Hematopoietic multipotent progenitor cell treated with erythropoietin and hydrocortisone succinate and interleukin-3 and kit ligand, for 4 days (in vitro differentiated cells): ENCODE measurements at regions not wholly inside any gene's neighbourhood (a gene's known extent, or its start where the extent isn't known, plus 50 kb on each side); places are given as distances from the start of the nearest gene placed in this dataset.
A peak's percentile ranks its signal among the peaks of the same experiment; 100 is the strongest.
"Not testable (repeated sequence)": the region's sequence is repeated elsewhere in the genome, so short reads cannot be mapped to it uniquely, and the experiment has no call there.

Source experiments
- DNase-seq: peaks from one replicate; pipeline ENCODE4 v3.0.0-alpha.2; 2015

DNA sequence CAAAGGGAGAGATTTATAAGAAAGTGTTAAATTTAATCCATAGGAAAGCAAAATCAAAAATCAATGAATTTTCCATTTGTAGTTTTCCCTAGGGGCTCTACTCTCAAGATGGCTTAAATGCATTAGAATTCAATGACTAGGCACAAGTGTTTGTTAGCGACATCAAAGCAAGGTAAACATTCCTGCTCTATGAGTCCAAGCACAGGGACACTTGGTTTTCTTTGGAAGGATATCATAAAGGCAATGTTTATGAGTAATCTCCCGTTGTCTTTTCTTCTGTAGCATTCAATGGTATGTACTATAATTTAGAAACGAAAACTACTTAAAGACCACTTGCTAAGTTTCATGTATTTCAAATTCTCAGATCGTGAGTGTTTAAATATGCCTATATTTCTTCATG is 54.8 kb upstream of the ZNF717 start:
- not testable (repeated sequence) for DNase-seq

DNA sequence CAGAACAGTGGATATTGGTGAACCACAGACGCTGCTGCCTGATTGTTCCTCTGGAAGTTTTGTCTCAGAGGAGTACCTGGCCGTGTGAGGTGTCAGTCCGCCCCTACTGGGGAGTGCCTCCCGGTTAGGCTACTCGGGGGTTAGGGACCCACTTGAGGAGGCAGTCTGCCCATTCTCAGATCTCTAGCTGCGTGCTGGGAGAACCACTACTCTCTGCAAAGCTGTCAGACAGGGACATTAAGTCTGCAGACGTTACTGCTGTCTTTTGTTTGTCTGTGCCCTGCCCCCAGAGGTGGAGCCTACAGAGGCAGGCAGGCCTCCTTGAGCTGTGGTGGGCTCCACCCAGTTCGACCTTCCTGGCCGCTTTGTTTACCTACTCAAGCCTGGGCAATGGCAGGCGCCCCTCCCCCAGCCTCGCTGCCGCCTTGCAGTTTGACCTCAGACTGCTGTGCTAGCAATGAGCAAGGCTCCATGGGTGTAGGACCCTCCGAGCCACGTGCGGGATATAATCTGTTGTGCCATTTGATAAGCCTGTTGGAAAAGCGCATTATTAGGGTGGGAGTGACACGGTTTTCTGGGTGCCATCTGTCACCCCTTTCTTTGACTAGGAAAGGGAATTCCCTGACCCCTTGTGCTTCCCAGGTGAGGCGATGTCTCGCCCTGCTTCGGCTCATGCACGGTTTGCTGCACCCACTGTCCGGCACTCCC is 65.1 kb upstream of the ZNF717 start:
- DNase-seq: not testable (repeated sequence)

DNA sequence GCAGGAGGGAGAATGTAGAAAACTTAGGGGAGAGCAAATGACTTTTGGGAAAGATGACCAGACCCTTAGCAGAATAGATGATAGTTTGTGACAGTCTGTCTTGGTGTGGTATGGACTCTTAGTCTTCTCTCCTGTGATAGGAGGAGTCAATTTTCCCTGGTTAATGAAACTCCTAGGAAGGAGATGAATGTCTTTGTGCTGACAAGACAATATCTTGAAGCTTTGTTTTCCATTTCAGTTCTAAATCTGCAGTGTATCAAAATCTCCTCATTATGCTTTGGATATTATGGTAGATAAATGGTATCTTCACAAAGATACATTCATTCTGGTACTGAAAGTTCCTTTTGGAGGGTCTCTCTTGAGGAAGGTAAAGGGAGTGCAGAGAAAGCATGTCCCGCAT is 77.8 kb upstream of the ZNF717 start:
- DNase-seq: no peak

DNA sequence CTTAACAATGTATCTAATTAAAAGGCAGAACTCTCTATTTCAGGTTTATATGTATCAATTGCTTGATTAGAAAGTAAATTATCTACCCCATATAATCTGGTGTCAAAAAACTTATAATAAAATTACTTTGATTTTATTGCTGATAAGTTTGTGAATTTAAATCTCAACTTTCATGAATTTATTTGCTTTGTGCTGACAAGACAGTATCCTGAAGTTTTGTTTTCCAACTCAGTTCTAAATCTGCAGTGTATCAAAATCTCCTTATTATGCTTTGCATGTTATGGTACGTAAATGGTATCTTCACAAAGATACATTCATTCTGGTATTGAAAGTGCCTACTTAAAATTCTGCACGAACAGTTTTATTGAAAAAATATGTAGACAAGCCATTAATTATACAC is 78.5 kb upstream of the ZNF717 start:
- DNase-seq: no peak

DNA sequence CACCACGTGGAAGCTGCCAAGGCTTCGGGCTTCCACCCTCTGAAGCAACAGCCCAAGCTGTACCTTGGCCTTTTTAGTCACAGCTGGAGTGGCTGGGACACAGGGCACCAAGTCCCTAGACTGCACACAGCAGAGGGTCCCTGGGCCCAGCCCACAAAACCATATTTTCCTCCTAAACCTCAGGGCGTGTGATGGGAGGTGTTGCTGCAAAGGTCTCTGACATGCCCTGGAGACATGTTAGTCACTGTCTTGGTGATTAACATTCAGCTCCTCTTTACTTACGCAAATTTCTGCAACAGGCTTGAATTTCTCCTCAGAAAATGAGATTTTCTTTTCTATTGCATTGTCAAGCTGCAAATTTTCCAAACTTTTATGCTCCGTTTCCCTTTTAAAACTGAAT is 98.4 kb upstream of the ZNF717 start:
- not testable (repeated sequence) for DNase-seq

DNA sequence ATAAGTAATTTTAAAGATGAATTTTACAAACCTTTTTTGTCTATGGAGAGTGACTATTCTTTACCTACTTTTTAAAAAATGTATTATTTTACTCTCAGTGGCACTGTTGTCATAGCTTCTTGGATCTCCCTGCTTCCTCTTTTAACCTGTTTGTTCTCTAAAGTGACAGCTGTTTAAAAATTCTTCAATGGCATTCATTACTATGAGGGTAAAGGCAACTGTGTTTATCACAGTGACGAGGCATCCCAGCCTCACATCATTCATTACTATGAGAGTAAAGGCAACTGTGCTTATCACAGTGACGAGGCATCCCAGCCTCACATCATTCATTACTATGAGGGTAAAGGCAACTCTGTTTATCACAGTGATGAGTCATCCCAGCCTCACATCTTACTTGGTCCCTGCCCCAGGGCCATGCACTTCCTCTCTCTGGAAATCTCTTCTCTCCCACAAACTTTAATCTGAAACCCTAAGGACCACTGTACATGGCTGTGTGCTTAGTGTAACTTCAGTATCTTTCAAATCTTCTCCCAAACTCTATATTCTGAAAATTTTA is 101.7 kb upstream of the ZNF717 start:
- no peak for DNase-seq

DNA sequence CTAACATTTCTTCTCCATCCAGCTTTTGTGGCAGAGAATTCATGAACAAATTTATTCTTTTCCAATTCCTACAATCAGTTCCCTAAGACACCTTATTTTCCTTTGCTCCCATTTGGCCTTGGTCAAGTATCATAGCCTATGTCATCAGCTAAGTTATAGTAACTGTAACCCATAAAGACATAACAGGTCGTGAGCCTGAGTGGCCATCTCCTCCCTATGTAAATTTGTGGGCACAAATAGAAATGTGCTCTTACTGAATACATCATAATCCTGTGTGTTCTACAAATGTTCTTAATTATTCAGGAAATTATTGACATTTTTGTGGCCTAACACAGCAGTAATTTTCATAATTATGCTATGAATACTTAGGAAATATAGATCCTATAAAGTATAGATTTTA is 108.9 kb upstream of the ZNF717 start:
- no peak for DNase-seq

DNA sequence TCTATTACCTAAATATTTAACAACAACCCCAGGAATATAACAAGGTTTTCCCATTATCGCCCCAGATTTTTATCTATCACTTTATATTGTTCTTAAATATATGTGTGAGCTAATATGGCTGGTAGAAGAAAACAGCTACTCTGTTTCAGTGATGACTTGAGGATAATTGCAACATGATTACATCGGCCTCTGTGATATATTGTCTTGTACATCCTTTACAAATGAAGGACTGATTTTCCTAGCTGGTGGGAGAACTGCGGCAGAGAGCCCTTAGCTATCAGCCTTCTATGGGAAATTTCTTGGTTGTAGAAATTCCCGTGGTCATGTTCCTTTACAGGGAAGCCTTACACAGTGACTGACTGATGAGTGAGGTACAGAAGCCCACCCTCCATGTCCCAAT is 110.9 kb upstream of the ZNF717 start:
- DNase-seq: no peak

DNA sequence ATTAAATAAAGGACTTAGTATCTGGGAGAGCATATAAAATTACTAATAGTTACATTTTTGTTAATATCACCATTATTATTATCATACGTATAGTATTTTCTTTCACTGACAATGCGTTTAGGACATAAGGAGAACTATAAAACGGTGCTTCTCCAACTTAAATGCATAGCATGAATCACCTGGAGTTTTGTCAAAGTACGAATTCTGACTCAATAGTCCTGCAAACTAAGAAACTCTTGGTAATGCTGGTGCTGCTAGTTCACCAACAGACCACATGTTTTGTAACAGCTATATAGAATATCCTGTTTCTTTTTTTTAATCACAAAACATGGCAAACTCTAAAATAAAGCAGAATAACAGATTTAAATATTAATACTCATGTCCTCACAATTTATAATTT is 116.1 kb upstream of the ZNF717 start:
- not testable (repeated sequence) for DNase-seq

DNA sequence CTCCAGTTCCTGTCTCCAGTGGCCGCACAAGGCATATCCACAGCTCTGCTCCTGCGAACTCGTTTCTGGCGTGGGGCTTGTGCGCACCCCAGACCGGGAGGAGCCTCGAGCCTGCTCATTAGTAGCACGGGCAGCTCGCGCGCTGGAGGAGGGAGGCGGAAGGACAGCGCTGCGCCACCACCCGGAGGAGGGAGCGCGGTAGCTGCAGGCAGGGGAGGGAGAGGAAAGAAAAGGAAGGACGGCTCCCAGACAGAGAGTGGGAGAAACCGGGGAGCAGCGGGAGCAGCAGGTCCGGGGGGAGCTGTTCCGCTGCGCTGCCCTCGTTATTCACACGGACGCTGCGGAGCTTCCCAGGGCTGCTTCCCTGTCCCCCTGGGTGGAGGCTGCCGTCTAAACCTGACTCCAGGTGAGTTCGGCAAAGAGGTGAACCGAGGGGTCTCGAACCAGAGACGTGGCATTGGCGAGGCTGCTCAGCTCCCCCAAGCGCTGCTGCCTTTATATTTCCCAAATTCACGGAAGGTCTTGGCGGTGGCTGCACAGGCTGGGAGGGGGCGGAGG is 121.3 kb upstream of the ZNF717 start:
- peak; percentile 4 for DNase-seq

DNA sequence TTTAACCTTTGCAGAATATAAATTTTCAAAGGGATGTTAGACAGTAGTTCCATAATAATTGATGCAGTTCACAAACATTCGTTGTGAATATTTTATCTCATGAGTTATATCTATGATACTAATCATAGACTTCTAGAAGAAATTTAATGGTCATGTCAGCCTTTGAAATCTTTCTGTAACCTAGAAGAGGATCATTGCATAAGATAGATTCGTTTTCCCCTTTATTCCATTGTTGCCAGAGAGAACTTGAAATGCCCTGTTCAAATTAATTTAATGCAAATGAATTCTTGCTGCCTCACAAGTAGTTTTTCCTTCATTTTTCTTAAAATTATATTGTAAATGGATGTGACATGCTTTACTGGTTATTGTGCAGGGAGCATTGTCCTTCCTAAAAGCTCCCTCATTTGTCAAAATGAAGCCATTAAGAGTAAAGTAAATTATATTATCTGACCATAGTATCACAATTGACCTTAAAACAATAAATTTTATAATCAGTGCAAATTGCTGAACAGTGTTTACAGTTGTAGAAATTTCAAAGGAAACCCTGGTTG is 128.5 kb upstream of the ZNF717 start:
- no peak for DNase-seq

DNA sequence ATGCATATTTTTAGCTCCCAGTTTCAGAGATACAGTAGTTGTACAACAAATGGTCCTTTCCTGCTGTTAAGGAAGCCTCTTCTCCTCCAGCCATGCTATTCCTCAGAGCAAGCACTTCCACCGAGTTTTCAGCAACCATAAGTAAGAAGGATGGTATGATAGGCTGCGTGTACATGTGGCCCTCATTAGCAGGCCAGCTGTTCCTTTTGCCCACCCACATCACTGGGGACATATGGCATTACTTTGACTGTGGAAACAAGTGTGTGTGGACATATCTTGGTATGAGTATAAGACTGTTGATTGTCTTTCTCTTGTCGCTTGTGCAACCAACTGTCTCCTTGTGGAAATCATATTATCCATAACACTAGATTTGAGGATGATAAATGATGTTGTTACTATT is 129.4 kb upstream of the ZNF717 start:
- not testable (repeated sequence) for DNase-seq

DNA sequence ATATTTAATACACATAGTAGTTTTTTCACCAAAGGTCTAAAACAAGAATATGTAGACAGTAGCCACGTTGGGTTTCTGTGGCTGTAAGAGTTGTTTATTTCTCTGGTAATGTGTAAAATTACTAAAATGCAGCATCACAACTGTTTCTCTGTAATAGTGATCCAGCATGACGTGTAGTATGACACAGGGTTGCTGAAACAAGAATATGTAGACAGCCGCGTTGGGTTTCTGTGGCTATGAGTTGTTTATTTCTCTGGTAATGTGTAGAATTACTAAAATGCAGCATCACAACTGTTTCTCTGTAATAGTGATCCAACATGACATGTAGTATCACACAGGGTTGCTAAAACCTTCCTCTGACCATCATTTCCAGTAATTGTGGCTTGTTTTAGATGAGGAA is 153.6 kb upstream of the ZNF717 start:
- DNase-seq: no peak

DNA sequence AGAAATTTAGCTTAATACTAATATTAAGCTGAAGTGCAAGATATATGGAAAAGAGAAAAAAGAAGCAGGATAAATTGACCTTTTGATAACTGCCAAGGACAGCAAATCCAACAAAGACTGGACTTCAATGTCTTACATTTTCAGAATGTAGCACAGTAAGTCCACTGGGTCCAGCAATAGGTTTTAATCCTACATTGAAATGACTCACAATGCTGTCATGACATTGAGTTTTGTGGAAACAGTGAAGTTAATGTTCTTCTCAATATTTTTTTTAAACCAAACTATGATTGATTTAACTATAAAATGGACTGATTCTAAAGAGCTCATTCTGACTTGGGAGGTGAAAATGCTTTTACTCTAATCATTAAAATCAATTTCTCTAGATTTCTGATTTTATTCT is 166.6 kb upstream of the ZNF717 start:
- no peak for DNase-seq

DNA sequence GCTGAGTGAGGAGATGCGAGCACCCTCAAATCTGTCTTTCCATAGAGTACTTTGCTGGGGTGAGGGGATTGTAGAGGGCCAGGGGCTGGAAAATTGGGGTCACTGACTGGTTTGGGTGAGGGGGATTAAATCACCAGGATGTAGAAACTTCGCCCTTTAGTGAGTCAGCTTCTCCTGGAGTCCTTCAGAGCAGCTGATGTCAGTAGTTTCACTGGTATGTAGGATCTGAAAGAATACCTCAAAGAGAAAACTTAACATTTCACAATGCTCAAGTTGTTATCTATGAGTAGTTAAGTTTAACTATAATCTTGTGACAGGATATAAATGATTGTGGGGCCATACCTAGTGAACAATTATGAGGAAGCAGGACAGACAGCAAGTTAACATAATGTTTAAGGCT is 174.7 kb upstream of the ZNF717 start:
- DNase-seq: not testable (repeated sequence)

DNA sequence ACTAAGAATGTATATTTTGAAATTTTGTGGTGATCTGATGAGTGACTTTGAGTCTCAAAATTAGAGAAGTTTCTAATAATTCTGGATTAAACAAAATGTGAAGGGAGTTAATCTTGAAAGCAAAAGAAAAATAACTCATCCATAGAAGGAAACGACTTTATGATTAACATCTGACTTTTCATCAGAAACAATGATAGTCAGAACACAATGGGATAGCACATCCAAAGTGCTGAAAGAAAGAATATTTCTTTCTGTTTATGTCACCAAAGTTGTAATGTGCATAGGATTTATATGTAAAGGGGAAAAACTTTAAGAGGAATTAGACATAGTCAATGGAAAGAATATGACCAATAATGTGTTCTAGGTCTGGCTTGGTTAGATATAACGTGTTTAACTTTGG is 176.7 kb upstream of the ZNF717 start:
- DNase-seq: not testable (repeated sequence)

DNA sequence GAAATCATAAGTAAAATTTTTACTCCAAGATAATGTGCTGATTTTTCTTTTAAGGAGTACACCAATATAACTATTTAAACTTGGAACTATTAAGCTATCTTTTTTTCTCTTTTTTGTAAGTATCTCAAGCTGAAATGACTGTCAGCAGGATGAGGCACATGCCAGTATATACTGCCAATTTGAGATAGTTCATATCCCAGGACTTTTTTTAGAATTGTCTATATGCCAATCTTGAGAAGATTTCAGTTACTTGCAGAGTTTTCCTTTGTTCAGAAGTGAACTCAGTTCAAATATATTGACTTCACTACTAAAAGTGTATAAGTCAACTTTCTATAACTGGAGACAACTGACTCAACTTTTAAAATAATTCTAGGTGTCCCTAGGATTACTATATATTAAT is 181.7 kb upstream of the ZNF717 start:
- no peak for DNase-seq

DNA sequence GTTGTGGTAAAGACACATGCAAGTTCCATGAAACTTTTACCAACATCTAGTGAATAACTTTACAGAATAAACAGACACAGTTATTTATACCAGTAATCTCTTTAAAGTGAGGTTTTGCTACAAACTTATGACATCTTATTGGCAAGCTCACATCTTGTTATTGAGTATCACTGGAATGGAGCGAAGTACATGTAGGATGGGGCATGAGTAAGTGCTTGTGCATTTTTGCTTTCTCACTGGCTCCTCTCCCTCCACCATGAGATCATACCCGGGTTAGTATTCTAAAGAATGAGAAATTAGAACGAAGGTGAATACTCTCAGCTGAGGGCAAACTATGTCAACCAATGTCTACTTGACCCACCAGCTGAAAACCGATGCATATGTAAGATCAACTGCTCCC is 193.3 kb upstream of the ZNF717 start:
- no peak for DNase-seq

DNA sequence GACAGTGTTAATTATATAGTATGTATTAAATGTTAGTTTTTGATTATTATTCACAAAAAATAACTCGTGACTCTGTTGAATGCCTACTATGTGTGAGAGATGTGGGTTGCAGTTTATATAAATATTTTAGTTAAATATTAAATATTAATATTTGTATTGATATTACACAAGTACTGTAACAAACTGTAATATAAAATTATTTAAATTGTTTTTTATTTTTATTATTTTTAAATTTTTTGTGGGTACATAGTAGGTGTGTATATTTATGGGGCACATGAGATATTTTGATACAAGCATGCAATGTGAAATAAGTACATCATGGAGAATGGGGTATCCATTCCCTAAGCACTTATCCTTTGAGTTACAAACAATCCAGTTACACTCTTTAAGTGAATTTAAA is 196.1 kb upstream of the ZNF717 start:
- DNase-seq: no peak

DNA sequence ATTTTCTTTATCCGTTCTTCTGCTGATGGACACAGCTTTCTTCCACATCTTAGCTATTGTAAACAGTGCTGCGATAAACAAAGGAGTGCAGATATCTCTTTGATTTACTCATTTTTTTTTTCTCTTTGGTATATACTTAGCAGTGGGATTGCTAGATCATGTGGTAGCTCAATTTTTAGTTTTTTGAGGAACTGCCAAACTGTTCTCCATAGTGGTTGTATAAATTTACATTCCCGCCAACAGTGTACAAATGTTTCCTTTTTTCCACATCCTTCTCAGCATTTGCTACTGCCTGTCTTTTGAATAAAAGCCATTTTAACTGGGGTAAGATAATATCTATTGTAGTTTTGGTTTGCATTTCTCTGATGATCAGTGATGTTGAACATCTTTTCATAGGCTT is 196.8 kb upstream of the ZNF717 start:
- DNase-seq: no peak

DNA sequence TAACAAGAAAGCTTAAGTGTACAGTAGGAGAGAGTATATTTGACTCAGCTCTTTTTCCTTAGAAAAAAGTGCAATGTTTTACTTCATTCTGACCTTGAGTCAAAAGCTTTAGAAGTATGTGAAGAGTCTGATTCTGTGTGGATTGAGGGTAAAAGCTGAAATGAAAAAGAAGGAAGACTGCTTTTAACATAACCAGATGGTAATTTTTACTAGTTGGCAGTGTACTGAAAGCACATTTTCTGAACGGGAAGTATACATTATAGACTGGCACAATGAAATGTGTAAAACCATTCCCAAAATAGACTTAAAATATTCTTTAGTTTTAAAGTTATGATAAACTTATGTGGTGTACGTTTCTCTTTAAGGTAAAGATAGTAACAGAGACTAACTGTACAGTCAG is 197.8 kb upstream of the ZNF717 start:
- DNase-seq: no peak

DNA sequence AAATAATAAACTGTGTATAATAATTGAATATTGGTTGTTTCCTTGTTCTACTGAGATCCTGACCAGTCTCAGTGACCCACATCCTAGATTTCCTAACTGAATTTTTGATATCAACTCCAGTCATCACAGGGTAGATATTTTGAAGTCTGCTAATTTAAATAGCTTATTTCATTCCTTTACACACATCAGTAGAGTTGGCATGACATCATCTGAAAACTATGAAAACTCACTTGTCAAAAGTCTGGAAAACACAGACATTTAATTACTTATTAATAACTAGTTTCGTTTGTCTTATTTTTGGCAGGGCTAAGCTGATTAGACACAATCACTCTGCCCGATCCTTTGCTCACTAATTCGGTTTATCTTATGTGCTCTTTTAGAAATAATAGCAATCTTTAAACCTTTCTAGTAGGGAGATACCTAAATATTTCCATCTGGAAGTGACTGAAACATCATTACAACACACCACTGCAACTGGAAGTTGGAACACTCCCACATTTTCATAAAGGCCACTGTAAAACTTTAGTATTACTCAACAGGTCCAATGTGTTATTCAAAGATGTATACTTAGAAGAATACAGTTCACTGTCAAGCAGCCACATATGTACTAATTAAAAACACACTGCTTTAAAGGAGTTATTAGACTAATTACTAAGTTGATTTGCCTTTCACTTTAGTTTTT is 198.4 kb upstream of the ZNF717 start:
- DNase-seq: no peak

DNA sequence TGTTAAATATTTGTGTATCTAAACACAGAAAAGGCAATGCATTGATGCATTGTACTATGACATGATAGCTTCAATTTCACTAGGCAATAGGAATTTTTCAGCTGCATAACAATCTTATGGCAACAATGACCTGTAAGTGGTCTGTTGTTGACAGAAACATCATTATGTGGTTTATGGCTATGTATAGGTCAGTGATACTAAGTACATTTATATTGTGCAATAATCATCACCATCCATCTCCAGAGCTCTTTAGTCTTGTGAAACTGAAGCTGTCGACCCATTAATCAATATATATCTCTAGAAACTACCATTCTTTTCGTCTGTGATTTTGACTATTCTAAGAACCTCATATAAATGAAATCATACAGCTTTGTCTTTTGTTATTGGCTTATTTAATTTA is 200.1 kb upstream of the ZNF717 start:
- no peak for DNase-seq

DNA sequence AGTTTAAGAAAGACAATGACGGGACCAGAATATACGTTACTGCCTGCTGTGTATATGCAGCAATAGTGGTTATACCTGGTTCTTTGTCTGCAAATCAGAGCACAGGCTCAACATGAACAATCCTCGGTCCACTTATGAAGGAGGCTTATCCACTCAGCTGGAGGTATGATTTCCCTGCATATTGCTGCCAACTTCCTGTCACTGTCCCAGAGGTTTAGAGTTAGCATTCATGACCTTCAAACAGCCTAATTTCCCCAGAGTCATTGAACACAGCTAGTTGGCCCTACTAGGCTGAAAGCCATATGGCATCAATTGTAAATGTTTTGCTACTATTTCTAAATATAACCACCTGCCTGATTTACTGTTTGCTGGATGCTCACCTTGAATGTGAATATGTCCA is 224.9 kb upstream of the ZNF717 start:
- DNase-seq: no peak
